Adrenal gland (tissue), 5 donors: ENCODE measurements at regions not wholly inside any gene's neighbourhood (a gene's known extent, or its start where the extent isn't known, plus 50 kb on each side); places are given as distances from the start of the nearest gene placed in this dataset.

Experiments used
- POLR2A ChIP-seq, 2 donors: fragments of 450-650 bp; IDR thresholded peaks; one replicate each; pipeline ENCODE4 v1.6.1; 2017; ENCODE audit warnings: antibody characterized with exemption in 2 of 2, mild to moderate bottlenecking in 2 of 2, moderate library complexity in 1 of 2
- TF ChIP-seq, protein P1 (sequence below), 6 experiments: fragments of 450-650 bp in 4 of 6; fragments of 200-600 bp in 2 of 6; sonication (generic) in 1 of 6; IDR thresholded peaks; 1 replicate in 5 of 6; 2 replicates in 1 of 6; pipeline versions ENCODE4 v1.5.1 to v1.8.0; 2016 to 2021; ENCODE audit warnings: antibody characterized with exemption in 6 of 6, mild to moderate bottlenecking in 2 of 6, moderate library complexity in 1 of 6
- donor health status: DM: no; HTN: no; CAD: no.

DNA sequence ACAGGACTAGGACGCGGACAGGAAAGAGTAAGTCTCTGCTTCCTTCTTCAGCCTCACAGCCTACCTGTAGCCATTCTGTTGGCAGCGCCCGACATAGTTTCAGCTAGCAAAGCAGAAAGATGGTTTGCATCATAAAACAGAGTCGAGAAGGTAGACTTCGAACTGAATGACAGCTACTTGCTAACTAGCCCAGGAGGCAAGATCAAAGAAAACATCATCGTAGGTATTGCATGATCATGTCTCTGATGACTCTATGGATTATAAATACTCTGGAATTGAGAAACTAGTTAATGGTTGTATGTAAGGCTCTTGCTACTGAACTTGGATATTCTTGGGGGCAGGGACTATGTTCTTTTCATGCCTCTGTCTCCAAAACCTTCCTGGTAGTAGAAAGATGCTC lies 333.1 kb upstream of the KLF3 start:
- no peak for TF ChIP-seq POLR2A (IDR thresholded peaks at IDR 0.05)
- TF ChIP-seq, protein P1, sequence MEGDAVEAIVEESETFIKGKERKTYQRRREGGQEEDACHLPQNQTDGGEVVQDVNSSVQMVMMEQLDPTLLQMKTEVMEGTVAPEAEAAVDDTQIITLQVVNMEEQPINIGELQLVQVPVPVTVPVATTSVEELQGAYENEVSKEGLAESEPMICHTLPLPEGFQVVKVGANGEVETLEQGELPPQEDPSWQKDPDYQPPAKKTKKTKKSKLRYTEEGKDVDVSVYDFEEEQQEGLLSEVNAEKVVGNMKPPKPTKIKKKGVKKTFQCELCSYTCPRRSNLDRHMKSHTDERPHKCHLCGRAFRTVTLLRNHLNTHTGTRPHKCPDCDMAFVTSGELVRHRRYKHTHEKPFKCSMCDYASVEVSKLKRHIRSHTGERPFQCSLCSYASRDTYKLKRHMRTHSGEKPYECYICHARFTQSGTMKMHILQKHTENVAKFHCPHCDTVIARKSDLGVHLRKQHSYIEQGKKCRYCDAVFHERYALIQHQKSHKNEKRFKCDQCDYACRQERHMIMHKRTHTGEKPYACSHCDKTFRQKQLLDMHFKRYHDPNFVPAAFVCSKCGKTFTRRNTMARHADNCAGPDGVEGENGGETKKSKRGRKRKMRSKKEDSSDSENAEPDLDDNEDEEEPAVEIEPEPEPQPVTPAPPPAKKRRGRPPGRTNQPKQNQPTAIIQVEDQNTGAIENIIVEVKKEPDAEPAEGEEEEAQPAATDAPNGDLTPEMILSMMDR (IDR thresholded peaks at IDR 0.05): no peak
